ENCODE measurements at regions not wholly inside any gene's neighbourhood (a gene's known extent, or its start where the extent isn't known, plus 50 kb on each side); places are given as distances from the start of the nearest gene placed in this dataset.

DNA sequence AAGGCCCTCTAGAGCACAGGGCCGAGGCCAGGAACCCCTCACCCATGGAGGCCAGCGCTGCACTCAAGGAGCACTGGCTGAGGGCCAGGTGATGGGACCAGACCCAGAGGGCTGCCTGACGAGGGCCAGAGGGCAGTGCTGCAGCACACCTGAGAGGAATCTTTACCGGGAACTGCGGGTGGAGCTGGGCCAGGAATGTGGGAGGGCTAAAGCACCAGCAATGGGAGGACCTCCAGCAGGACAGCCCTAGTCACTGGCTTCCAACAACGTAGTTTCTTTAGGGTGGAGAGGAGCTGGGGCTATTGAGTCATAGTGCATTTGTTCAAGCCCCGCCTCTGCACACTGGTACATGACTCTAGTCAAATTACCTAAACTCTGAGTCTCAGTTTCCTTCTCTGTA lies 143.4 kb downstream of the TMEM17 start:
- no peaks in the 10 kb centered on the region for H3K9me3 ChIP-seq (ENCODE audit: control insufficient read depth, low read length)
- no peaks in the 10 kb centered on the region for H3K36me3 ChIP-seq (ENCODE audit: control insufficient read depth, insufficient read depth, low read length)
- no peak overlapping the region for H3K9ac ChIP-seq (ENCODE audit: low read length)
- H3K27me3 ChIP-seq (ENCODE audit: control insufficient read depth, insufficient read depth, low read length) = no peaks in the 10 kb centered on the region
- no peak overlapping the region for H3K4me3 ChIP-seq (ENCODE audit: low read length)
- peaks cover 12% of the 10 kb centered on the region for H3K4me1 ChIP-seq (ENCODE audit: control insufficient read depth, insufficient read depth, low read length)

DNA sequence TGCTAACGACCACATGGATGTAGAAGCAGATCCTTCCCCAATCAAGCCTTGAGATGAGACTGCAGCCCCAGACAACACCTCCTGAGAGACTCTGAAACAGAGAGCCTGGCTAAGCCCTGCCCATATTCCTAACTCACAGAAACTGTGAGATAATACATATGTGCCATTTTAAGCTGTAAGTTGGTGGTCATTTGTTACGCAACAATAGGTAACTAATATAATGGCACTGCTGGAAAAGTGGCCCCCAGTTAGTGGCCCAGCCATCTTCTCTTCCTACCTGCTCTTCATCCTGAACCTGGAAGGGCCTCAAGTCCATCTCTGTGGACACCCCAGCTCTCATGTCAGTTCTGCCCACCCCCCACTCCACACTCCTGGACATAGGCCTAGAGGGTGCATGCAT lies 144.0 kb downstream of the TMEM17 start:
- Histone ChIP-seq H3K9ac (ENCODE audit: low read length) (no peak overlapping the region), H3K27me3 (ENCODE audit: control insufficient read depth, insufficient read depth, low read length) (no peaks in the 10 kb centered on the region), H3K9me3 (ENCODE audit: control insufficient read depth, low read length) (no peaks in the 10 kb centered on the region), H3K4me1 (ENCODE audit: control insufficient read depth, insufficient read depth, low read length) (peaks cover 12% of the 10 kb centered on the region), H3K36me3 (ENCODE audit: control insufficient read depth, insufficient read depth, low read length) (no peaks in the 10 kb centered on the region), H3K4me3 (ENCODE audit: low read length) (no peak overlapping the region)

DNA sequence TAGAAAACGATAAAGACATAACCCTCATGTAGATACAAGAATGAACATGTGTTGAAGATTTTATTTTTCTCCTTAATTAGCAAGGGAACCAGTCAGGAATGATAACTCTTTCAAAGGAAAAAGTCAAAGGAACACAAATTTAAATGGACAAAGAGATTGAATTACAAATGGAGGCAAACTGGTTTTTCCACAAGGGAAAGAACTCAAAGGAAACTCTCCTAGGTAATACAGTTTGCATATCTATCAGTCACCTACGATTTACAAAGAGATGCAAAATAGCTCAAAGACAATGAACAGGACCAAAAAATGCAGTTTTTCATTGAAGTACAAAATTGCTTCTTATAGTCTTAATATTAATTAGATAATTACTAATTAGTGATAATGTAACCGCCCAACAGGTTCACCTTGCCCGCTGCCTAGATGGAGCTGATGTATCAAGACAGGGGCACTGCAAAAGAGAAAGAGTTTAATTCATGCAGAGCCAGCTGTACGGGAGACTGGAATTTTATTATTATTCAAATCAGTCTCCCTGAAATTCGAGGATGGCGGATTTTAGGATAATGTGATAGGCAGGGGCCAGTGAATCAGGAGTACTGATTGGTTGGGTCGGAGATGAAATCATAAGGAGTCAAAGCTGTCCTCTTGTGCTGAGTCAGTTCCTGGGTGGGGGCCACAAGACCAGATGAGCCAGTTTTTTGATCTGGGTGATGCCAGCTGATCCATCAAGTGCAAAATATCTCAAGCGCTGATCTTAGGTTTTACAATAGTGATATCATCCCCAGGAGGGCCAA lies 151.0 kb downstream of the TMEM17 start:
- Histone ChIP-seq H3K4me3 (ENCODE audit: low read length) (no peak overlapping the region), H3K4me1 (ENCODE audit: control insufficient read depth, insufficient read depth, low read length) (no peaks in the 10 kb centered on the region), H3K27me3 (ENCODE audit: control insufficient read depth, insufficient read depth, low read length) (no peaks in the 10 kb centered on the region), H3K9ac (ENCODE audit: low read length) (no peak overlapping the region), H3K9me3 (ENCODE audit: control insufficient read depth, low read length) (no peaks in the 10 kb centered on the region), H3K36me3 (ENCODE audit: control insufficient read depth, insufficient read depth, low read length) (no peaks in the 10 kb centered on the region)

DNA sequence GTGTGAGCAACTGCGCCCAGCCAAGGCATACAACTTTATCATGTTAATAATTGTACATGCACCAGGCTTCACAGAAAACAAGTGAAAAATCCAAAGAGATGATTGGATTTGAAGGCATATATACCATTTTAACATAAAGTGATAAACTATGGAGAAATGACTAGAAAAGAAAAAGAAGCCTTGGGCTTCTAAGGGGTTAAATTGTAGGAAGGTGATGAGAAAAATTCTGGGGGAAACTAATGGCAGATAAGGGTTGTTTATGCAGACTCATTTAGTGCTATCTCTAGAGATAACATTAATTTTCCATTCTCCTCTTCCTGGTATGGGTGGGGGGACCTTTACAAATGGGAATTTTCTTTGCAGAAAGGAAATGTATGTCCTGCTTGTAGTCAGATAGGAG lies 154.0 kb downstream of the TMEM17 start:
- H3K4me1 ChIP-seq (ENCODE audit: control insufficient read depth, insufficient read depth, low read length) = no peaks in the 10 kb centered on the region
- no peaks in the 10 kb centered on the region for H3K9me3 ChIP-seq (ENCODE audit: control insufficient read depth, low read length)
- no peaks in the 10 kb centered on the region for H3K27me3 ChIP-seq (ENCODE audit: control insufficient read depth, insufficient read depth, low read length)
- no peak overlapping the region for H3K9ac ChIP-seq (ENCODE audit: low read length)
- no peak overlapping the region for H3K4me3 ChIP-seq (ENCODE audit: low read length)
- no peaks in the 10 kb centered on the region for H3K36me3 ChIP-seq (ENCODE audit: control insufficient read depth, insufficient read depth, low read length)

DNA sequence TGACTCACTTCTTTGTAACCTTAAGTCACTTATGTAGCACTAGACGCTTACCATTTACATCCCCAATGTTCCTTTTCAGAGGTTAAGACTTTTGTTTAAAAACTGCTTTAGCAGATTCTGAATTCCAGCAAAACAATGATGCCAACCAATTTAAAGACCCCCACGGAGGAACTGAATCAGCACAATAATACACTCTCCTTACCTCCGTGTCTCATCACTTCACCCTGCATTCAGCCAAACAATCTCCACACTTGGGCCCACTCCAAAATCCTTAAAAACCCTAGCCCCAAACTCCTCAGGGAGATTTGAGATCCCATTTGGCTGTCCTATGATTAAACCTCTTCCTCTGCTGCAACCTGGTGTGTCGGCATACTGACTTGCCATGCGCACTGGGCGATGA lies 153.9 kb downstream of the B3GNT2 start:
- Histone ChIP-seq H3K36me3 (ENCODE audit: control insufficient read depth, insufficient read depth, low read length) (no peaks in the 10 kb centered on the region), H3K27me3 (ENCODE audit: control insufficient read depth, insufficient read depth, low read length) (no peaks in the 10 kb centered on the region), H3K9me3 (ENCODE audit: control insufficient read depth, low read length) (no peaks in the 10 kb centered on the region), H3K4me1 (ENCODE audit: control insufficient read depth, insufficient read depth, low read length) (no peaks in the 10 kb centered on the region), H3K9ac (ENCODE audit: low read length) (no peak overlapping the region), H3K4me3 (ENCODE audit: low read length) (no peak overlapping the region)

DNA sequence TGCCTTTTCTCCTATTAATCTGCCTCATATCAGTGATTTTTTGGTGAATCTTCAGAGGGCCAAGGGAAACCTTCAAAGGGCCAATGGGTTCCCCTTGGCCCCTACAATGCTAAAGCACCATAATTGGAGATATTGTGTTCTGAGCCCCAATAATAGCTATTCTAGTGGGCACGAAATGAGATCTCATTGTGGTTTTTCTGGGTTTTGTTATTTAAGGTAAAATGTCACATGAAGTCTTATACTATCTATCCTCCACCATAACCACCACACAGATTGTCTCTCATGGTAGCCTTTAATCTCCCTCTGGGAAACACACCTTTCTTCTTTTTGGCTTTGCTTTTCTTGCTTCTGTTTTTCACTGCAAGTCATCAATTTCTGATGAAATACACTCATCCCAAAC lies 152.8 kb downstream of the B3GNT2 start:
- no peaks in the 10 kb centered on the region for H3K36me3 ChIP-seq (ENCODE audit: control insufficient read depth, insufficient read depth, low read length)
- H3K4me1 ChIP-seq (ENCODE audit: control insufficient read depth, insufficient read depth, low read length) = peaks cover 1% of the 10 kb centered on the region
- no peak overlapping the region for H3K9ac ChIP-seq (ENCODE audit: low read length)
- H3K4me3 ChIP-seq (ENCODE audit: low read length) = no peak overlapping the region
- H3K9me3 ChIP-seq (ENCODE audit: control insufficient read depth, low read length) = no peaks in the 10 kb centered on the region
- H3K27me3 ChIP-seq (ENCODE audit: control insufficient read depth, insufficient read depth, low read length) = no peaks in the 10 kb centered on the region

DNA sequence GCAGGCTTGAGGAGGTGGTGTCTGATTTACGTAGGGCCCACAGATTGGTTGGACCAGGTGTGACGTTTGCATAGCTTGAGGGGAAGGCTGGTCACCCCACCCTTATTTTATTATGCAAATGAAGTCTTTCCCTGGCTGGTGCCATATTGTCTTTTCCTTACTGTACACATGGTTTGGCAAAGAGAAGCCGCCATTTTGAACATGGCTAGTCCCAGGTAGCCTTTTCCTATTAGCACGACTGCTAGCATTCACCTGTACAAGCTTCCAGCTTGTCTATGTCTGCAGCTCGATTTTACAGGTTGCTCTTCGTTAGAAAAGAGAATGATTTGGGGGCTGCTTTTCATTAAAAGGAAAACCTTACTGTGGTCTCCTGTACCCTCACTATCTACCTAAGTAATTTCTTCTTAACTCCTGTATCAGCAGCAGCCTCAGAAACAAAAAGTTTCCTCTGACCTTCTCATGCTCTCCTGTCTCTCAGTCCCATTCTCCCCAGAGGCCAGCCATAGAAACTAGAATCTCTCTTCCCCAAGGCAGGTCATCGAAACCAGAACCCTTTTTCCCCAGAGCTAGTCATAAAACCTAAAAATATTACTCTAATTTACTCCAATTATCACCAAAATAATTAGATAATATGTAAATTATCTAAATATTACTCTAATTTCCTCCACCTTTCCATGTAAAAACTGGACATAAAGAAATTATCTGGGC lies 151.8 kb downstream of the B3GNT2 start:
- Histone ChIP-seq H3K9me3 (ENCODE audit: control insufficient read depth, low read length) (no peaks in the 10 kb centered on the region), H3K36me3 (ENCODE audit: control insufficient read depth, insufficient read depth, low read length) (no peaks in the 10 kb centered on the region), H3K4me1 (ENCODE audit: control insufficient read depth, insufficient read depth, low read length) (peaks cover 11% of the 10 kb centered on the region)

DNA sequence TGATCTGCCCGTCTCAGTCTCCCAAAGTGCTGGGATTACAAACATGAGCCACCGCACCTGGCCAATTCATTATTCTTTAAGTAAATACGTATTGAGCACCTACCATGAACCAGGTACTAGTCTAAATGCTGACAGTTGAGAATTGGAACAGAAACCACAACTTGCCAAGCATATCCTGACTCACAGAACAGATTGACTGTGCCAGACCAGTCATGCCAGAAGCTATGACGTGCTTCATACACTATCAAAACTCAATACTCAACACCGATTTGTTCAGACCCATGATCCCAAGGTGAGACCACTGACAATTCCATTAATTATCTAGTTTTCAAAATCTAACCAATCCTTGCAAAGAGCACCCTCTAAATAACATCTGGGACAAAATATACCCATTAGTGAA lies 148.6 kb downstream of the B3GNT2 start:
- no peak overlapping the region for H3K9ac ChIP-seq (ENCODE audit: low read length)
- H3K36me3 ChIP-seq (ENCODE audit: control insufficient read depth, insufficient read depth, low read length) = no peaks in the 10 kb centered on the region

More for the DNA sequence above, 151.8 kb downstream of the B3GNT2 start:
- H3K9ac ChIP-seq (ENCODE audit: low read length) = no peak overlapping the region
- H3K27me3 ChIP-seq (ENCODE audit: control insufficient read depth, insufficient read depth, low read length) = no peaks in the 10 kb centered on the region
- H3K4me3 ChIP-seq (ENCODE audit: low read length) = no peak overlapping the region

DNA sequence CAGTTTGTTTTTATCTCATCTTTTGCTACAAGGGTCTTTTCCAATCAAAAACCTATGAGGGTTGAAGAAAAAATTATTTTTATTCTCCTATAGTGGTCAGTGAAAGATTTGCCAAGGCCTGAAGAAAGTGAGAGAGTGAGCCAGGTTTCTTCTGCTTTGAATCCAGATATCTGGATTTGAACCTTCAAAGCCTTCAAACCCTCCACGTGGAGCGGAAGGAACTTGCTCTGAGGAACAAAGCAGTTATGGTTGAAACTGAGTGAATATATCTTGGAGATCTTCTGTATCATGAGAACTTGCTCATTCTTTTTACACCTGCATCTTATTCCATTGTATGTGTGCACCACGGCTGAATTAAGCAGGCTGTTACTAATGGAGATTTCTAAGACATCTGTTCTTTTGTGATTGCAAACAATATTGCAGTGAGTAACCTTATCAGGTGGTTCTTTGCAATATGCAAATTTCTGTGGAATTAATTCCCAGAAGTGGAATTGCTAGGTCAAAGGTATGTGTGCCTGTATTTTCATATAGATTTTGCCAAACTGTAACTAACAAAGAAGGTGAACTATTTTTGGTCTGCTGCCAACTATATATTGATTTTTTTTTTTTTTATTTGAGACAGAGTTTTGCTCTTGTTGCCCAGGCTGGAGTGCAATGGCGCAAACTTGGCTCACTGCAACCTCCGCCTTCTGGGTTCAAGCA lies 147.9 kb downstream of the B3GNT2 start:
- no peak overlapping the region for H3K4me3 ChIP-seq (ENCODE audit: low read length)
- H3K9me3 ChIP-seq (ENCODE audit: control insufficient read depth, low read length) = no peaks in the 10 kb centered on the region
- peaks cover 26% of the 10 kb centered on the region for H3K4me1 ChIP-seq (ENCODE audit: control insufficient read depth, insufficient read depth, low read length)
- no peak overlapping the region for H3K9ac ChIP-seq (ENCODE audit: low read length)
- no peaks in the 10 kb centered on the region for H3K36me3 ChIP-seq (ENCODE audit: control insufficient read depth, insufficient read depth, low read length)
- H3K27me3 ChIP-seq (ENCODE audit: control insufficient read depth, insufficient read depth, low read length) = no peaks in the 10 kb centered on the region

More for the DNA sequence above, 148.6 kb downstream of the B3GNT2 start:
- Histone ChIP-seq H3K4me1 (ENCODE audit: control insufficient read depth, insufficient read depth, low read length) (peaks cover 26% of the 10 kb centered on the region), H3K4me3 (ENCODE audit: low read length) (no peak overlapping the region), H3K27me3 (ENCODE audit: control insufficient read depth, insufficient read depth, low read length) (no peaks in the 10 kb centered on the region), H3K9me3 (ENCODE audit: control insufficient read depth, low read length) (no peaks in the 10 kb centered on the region)

DNA sequence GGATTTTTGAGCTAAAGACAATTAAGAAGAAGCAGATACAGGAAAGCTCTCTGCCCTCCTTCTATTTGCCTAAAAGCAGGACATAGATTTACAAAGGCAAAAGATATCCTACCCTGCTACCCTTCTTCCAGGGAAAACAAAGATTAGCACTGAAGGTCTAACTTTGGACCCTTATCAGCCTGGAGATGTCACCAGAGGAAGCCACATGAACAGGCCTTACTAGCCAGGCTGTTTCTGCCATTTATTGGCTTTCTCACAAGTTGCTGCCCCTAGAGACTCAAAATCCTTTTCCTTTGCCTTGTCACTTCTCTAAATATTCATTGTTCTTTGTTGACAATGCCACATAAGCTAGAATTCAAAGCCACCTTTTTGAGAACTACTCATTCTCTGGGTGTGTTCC lies 147.3 kb downstream of the B3GNT2 start:
- no peaks in the 10 kb centered on the region for H3K9me3 ChIP-seq (ENCODE audit: control insufficient read depth, low read length)
- no peak overlapping the region for H3K9ac ChIP-seq (ENCODE audit: low read length)
- peaks cover 26% of the 10 kb centered on the region for H3K4me1 ChIP-seq (ENCODE audit: control insufficient read depth, insufficient read depth, low read length)
- H3K4me3 ChIP-seq (ENCODE audit: low read length) = no peak overlapping the region
- H3K27me3 ChIP-seq (ENCODE audit: control insufficient read depth, insufficient read depth, low read length) = no peaks in the 10 kb centered on the region
- H3K36me3 ChIP-seq (ENCODE audit: control insufficient read depth, insufficient read depth, low read length) = no peaks in the 10 kb centered on the region

DNA sequence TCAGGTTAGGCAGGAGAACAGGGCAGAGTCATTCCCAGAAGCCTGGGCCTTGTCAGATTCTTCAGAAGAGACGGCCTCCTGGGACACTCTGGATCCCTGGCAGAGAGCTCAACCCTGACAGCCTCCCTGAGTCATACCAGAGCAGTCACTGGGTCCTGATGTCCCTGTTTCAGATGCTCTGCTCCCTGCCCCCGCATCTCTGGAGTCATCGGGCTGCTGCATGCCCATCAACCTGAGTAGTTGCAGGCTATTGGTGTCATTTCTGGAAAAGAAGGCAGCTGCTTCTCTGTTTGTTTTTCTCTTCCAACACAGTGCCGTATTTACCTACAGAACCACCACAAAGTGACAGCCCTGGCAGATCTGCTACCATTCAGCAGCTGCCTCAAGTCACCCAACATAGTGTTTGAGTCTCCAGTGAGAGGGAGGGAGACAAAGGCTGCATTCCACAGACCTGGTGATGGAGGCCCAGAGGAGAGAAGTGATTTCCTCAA lies 145.1 kb downstream of the B3GNT2 start:
- no peak overlapping the region for H3K9ac ChIP-seq (ENCODE audit: low read length)
- no peaks in the 10 kb centered on the region for H3K36me3 ChIP-seq (ENCODE audit: control insufficient read depth, insufficient read depth, low read length)
- H3K9me3 ChIP-seq (ENCODE audit: control insufficient read depth, low read length) = no peaks in the 10 kb centered on the region
- no peak overlapping the region for H3K4me3 ChIP-seq (ENCODE audit: low read length)
- H3K4me1 ChIP-seq (ENCODE audit: control insufficient read depth, insufficient read depth, low read length) = peaks cover 26% of the 10 kb centered on the region
- no peaks in the 10 kb centered on the region for H3K27me3 ChIP-seq (ENCODE audit: control insufficient read depth, insufficient read depth, low read length)

DNA sequence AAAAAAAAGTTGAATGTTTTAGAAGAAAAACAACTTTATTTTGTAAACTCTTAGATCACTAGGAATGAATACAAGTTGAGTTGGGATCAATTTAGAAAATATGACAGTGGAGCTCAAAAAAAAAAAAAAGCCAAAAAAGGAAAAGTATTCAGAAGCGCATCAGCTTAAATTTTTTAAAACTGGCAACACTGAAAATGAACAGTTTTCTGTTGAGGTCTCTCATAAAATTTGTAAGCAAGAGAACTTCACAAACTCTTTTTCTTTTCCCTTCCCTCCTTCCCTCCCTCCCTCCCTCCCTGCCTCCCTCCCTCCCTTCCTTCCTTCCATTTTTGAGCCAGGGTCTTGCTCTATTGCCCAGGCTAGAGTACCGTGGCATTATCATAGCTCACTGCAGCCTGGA lies 143.9 kb downstream of the B3GNT2 start:
- Histone ChIP-seq H3K9me3 (ENCODE audit: control insufficient read depth, low read length) (no peaks in the 10 kb centered on the region), H3K27me3 (ENCODE audit: control insufficient read depth, insufficient read depth, low read length) (no peaks in the 10 kb centered on the region), H3K9ac (ENCODE audit: low read length) (no peak overlapping the region), H3K36me3 (ENCODE audit: control insufficient read depth, insufficient read depth, low read length) (no peaks in the 10 kb centered on the region), H3K4me3 (ENCODE audit: low read length) (no peak overlapping the region), H3K4me1 (ENCODE audit: control insufficient read depth, insufficient read depth, low read length) (peaks cover 26% of the 10 kb centered on the region)

Measured in mucosa of stomach (tissue), 1 donor.